GM19239 (cell line): ENCODE measurements at regions not wholly inside any gene's neighbourhood (a gene's known extent, or its start where the extent isn't known, plus 50 kb on each side); places are given as distances from the start of the nearest gene placed in this dataset.
A peak's percentile ranks its signal among the peaks of the same experiment; 100 is the strongest.

Experiments
- DNase-seq: peaks from one replicate; pipeline ENCODE4 v3.0.0; 2011; ENCODE audit warnings: low spot score; ENCODE audit not compliant: insufficient read length
- FAIRE-seq: peaks from 2 replicates; lab custom pipeline; 2011; peaks lifted over from hg19 to GRCh38; lab: Jason Lieb, UNC

DNA sequence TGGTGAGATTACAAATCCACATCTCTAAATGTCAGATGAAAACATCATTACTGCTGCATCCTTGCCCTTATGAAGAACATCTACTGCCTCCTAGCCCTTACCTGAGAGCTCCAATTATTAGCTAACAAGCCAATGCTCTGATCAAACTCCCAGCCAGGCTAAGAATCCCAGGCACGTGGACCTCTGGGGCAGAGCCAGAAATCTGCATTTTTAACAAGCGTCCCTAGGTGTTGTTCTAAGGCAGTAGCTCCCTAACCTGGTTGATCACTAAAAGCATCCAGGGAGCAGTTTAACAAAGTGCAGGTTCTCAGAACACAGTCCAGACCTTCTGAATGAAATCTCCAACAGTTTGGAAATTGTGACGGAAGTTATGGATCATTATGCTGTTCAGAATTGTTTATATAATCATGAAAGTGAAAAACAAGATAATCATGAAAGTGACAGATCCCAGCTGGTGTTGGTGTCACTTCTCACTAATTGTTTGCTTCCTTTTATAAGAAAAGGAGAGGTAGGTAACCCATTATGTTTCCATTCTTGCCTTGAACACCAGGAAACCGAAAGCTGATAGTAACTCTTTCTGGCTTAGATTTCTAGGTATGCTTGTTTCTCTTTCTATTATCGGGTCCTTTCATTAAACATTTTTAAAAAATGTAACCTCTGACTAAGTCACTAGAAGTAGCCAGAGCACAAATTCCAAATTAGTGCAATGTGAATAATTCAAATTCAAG lies 216.5 kb upstream of the NR4A3 start:
- DNase-seq (no peak), FAIRE-seq (no peak)

DNA sequence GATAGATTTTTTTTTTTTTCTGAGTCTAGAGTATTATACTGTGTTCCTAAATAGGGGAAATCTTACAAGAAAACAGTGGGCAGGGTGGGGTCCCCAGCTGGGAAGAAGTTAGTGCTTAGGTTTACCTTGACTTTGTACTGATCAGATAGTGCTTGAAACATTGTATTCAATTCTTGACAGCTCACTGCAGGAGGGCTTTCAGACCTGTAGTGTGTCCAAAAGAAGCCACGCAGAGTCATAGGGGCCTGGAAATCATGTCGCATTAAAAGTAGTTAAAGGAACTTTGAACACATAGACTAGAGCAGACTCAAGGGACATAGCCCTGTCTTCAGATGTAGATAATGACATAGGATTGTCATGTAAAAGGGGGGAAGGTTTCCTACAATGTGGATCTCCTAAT lies 215.4 kb upstream of the NR4A3 start:
- DNase-seq (no peak), FAIRE-seq (no peak)

- DNase-seq: no peak
- FAIRE-seq: no peak
Measured at GRCh38 chr9:99606957-99607356, 214.7 kb upstream of the NR4A3 start.

DNA sequence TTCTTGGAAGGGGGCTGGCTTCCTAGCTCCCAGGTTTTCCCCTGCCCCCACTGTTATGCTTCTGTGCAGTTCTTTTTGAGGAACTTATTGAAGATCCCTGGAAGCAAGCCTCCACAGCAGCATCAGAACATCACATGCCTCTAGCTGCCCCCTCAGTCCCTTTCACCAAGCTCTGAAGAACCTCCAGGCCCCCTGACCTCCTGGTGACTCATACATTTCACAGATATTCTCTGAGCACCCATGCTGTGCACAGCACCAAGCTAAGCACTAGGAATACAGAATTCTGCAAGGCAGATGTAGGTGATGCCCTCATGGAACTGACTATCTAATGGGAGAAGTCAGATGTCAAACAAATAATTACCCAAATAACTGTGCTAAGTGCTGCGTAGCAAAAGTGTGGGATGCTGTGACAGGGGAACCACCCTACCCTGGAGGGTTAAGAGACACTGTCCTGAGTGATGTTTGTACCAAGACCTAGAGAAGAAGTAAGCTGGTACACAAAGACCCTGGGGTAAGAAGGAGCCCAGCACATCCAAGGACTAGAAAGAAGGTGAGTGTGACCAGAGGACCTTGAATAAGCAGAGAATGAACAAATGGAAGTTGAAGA lies 213.7 kb upstream of the NR4A3 start:
- no peak for DNase-seq
- FAIRE-seq: peak; percentile 40

GRCh38 chr9:99614341-99614740 lies 207.3 kb upstream of the NR4A3 start:
- DNase-seq (no peak), FAIRE-seq (no peak)

DNA sequence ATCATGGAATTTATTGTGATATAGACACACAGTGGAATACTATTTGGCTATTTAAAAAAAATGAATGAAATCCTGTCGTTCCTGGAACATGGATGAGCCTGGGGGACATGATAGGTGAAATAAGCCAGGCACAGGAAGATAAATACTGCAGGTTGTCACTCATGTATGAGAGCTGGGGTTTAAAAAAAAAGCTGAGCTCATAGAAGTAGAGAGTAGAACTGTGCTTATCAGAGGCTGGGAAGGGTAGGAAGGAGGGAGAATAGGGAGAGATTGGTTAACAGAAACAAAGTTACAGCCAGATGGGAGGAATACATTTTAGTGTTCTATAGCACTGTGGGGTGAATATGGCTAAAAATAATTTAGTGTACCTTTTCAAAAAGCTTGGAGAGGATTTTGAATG lies 200.6 kb upstream of the NR4A3 start:
- DNase-seq (no peak), FAIRE-seq (no peak)

DNA sequence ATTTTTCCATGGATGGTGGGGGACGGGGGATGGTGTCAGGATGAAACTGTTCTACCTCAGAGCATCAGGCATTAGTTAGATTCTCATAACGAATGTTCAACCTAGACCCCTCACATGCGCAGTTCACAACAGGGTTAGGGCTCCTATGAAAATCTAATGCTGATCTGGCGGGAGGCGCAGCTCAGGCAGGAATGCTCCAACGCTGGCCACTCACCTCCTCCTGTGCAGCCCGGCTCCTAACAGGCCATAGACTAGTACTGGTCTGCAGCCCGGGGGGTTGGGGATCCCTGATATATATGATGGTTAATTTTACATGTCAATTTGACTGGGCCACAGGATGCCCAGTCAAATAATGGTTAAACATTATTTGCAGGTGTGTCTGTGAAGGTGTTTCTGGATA lies 199.0 kb upstream of the NR4A3 start:
- no peak for FAIRE-seq
- no peak for DNase-seq

DNA sequence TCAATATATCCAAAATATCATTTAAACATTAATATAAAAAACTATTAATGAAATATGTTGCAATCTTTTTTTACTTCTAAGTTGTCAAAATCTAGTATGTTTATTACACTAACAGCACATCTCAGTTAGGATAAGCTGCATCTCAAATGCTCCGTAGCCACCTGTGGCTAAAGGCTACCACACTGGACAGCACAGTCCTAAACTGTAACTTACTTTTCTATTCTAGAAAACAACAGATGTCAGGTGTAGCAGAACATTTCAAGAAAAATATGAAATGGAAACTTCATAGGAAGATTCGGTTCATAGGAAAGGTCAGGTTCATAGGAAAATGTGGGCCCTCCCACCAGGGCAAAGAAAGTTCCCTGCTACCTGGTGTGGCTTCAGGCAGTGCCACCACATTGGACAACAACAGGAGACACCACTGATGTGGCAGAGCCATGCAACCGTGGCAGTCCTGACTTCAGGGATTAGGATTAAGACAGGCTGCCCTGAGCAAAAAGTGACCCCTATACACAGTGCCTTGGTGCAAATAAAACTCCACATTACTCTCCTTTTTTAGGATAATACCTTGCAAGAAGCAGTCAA lies 197.8 kb upstream of the NR4A3 start:
- FAIRE-seq: no peak
- no peak for DNase-seq

GRCh38 chr9:99624499-99625233 lies 197.0 kb upstream of the NR4A3 start:
- FAIRE-seq (no peak), DNase-seq (no peak)

DNA sequence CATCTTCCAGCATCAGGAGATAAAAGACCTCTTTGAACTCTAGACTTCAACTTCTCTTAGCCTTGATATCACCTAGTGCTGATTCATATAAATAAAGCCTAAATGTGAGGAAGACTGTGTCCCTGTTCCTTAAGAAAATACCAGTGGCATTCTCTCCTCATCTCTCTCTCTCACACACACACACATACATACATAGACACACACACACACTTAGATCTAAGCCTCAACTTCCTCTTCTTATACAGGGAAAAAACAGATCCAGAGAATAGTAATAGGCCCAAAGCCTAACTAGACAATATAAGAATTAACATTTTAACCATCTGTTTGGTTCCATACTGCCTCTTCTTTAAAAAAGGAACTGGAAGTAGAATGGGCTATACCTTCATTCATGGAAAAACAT lies 195.3 kb upstream of the NR4A3 start:
- FAIRE-seq (no peak), DNase-seq (no peak)

- DNase-seq: no peak
- no peak for FAIRE-seq
Measured at GRCh38 chr9:99628285-99628684, 193.4 kb upstream of the NR4A3 start.

GRCh38 chr9:99628849-99629620 lies 192.7 kb upstream of the NR4A3 start:
- no peak for FAIRE-seq
- DNase-seq: no peak

- peak; percentile 40 for FAIRE-seq
- DNase-seq: no peak
Measured at GRCh38 chr9:99632349-99633038, 189.2 kb upstream of the NR4A3 start.

DNA sequence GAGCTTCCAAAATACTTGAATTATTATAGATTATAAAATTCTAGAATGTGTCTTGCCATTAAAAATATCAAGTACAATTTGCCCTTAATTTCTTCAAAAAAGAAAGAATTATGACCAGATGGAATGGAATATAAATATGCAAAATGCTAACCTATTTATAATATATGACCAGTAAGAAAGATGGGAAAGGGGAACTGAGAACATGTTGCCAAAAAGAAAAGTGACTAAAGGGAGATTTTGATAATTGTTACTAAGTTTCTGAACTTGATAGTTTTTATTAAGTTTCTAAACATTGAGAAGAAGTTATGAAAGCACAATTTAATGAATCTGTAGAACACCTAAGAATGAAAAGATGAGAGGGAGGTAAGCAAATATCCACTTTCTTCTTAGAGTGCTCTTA lies 188.4 kb upstream of the NR4A3 start:
- DNase-seq (no peak), FAIRE-seq (peak; percentile 64)

GRCh38 chr9:99634186-99634585 lies 187.5 kb upstream of the NR4A3 start:
- FAIRE-seq (peak; percentile 23), DNase-seq (no peak)

- FAIRE-seq (no peak), DNase-seq (no peak)
Measured at GRCh38 chr9:99635032-99635431, 186.7 kb upstream of the NR4A3 start.

DNA sequence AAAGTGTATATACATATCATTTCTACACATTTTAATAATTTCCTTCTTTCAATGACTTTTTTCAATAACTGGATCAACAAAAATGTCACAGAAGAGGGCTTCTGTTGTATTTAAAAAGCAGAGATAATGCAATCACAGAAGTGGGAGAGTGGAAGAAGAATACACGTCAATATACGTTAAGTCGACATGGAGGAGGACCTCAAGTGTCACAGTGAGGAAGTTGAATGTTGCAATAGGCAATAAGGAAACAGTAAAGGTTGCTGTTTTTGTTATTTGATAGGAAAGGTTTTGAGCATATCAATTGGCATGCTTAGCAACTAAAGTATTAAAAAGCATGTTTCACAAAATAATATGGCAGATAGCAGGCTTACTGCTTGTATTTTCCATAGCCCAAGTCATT lies 184.0 kb upstream of the NR4A3 start:
- no peak for FAIRE-seq

DNA sequence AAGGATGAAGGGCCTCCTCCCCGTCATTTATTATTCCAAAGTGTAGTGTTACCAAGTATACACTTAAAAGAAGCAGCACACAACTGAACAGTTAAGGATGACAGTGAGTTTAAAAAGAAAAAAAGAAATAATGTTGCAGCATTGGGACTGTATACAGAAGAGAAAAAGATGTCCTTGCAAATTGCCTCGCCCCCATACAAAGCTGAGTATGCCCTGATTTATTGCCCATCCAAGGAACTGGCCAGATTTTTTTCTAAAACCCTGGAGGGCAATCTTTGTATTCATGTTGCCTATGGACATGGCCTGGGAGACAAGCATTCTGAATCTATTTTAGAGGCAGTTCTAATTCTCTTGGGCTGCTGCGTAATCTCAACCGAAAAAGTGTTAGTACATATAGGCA lies 182.7 kb upstream of the NR4A3 start:
- DNase-seq (no peak), FAIRE-seq (no peak)

More for the DNA sequence above, 184.0 kb upstream of the NR4A3 start:
- DNase-seq: no peak

DNA sequence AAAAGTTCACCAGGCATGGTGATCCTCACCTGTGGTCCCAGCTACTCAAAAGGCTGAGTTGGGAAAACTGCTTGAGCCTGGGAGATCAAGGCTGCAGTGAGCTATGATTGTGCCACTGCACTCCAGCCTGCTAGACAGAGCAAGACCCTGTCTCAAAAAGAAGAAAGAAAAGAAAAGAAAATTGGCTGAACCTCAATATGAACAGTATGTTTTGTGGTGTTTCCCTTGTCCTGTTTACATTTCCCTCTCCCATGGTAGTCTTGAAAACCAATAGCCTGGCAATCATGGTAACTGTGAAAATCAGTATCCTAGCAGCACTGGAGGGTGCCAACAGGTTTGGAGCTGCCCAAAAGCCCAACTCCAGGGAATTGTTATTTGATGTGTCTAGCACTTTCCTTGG lies 174.1 kb upstream of the NR4A3 start:
- FAIRE-seq (no peak), DNase-seq (no peak)
